Thymus (tissue), 11 donors: ENCODE measurements at regions not wholly inside any gene's neighbourhood (a gene's known extent, or its start where the extent isn't known, plus 50 kb on each side); places are given as distances from the start of the nearest gene placed in this dataset.
"Not testable (repeated sequence)": the region's sequence is repeated elsewhere in the genome, so short reads cannot be mapped to it uniquely, and the experiment has no call there.

Experiments used
- DNase-seq, 9 donors: peaks; one replicate each; pipeline ENCODE4 v3.0.0-alpha.2; 2013; ENCODE audit warnings: low spot score in 9 of 9, low read depth in 6 of 9, missing footprints in 1 of 9
- H3K27ac ChIP-seq, 2 donors: one replicate each; pipeline ENCODE4 v1.5.1; 2013; ENCODE audit warnings: control low read depth in 1 of 2, low read depth in 1 of 2, low read length in 1 of 2, mild to moderate bottlenecking in 1 of 2, moderate library complexity in 1 of 2
- H3K27me3 ChIP-seq, 2 donors: one replicate each; pipeline ENCODE4 v1.5.1; 2013; ENCODE audit warnings: low read length in 1 of 2; ENCODE audit not compliant: control insufficient read depth in 2 of 2, insufficient read depth in 1 of 2
- H3K36me3 ChIP-seq, 2 donors: one replicate each; pipeline ENCODE4 v1.5.1; 2013; ENCODE audit warnings: low read length in 1 of 2, mild to moderate bottlenecking in 1 of 2, moderate library complexity in 1 of 2; ENCODE audit not compliant: control insufficient read depth in 2 of 2, insufficient read depth in 2 of 2
- H3K4me1 ChIP-seq, 2 donors: one replicate each; pipeline ENCODE4 v1.5.1; 2013; ENCODE audit warnings: low read length in 2 of 2; ENCODE audit not compliant: control insufficient read depth in 2 of 2, insufficient read depth in 2 of 2
- H3K4me3 ChIP-seq, 2 donors: one replicate each; pipeline ENCODE4 v1.5.1; 2013; ENCODE audit warnings: low read length in 2 of 2, control low read depth in 1 of 2, mild to moderate bottlenecking in 1 of 2
- H3K9me3 ChIP-seq, 2 donors: one replicate each; pipeline ENCODE4 v1.5.1; 2013; ENCODE audit warnings: low read length in 1 of 2, mild to moderate bottlenecking in 1 of 2; ENCODE audit not compliant: control insufficient read depth in 2 of 2, insufficient read depth in 1 of 2
- WGBS: extraction: QIAGEN DNeasy Blood & Tissue Kit; methylation state at CpG from one replicate; pipeline ENCODE4 v1.1.7; 2013; 5-methylcytosine and 5-hydroxymethylcytosine counted together
- donor health status: healthy.

GRCh38 chr4:128682942-128683666 is 126.4 kb upstream of the JADE1 start:
- DNase-seq, result no peak
- Histone ChIP-seq H3K27me3 (no peaks in the 10 kb centered on the region), H3K36me3 (no peaks in the 10 kb centered on the region), H3K27ac (no peak overlapping the region), H3K4me1 (no peaks in the 10 kb centered on the region), H3K9me3 (no peaks in the 10 kb centered on the region), H3K4me3 (no peak overlapping the region)
- WGBS, result 61% methylated on average over 9 of the region's 9 CpGs

GRCh38 chr4:128676095-128676494 is 133.4 kb upstream of the JADE1 start:
- no peak for DNase-seq
- peaks cover 0 to 2% of the 10 kb centered on the region in 2 donors for H3K4me1 ChIP-seq
- no peaks in the 10 kb centered on the region for H3K27me3 ChIP-seq
- H3K27ac ChIP-seq, result no peak overlapping the region
- H3K36me3 ChIP-seq, result no peaks in the 10 kb centered on the region
- H3K9me3 ChIP-seq, result no peaks in the 10 kb centered on the region
- H3K4me3 ChIP-seq, result no peak overlapping the region
- WGBS, result 32% methylated on average over 1 of the region's 1 CpG

- WGBS, result 90% methylated on average over 1 of the region's 1 CpG
- no peak overlapping the region for H3K27ac ChIP-seq
These were observed 134.4 kb upstream of the JADE1 start for GRCh38 chr4:128675083-128675482.

GRCh38 chr4:128673159-128673558 is 136.3 kb upstream of the JADE1 start:
- not testable (repeated sequence) for DNase-seq, H3K9me3 ChIP-seq, H3K36me3 ChIP-seq, H3K4me1 ChIP-seq, H3K27ac ChIP-seq, H3K27me3 ChIP-seq, H3K4me3 ChIP-seq
- 80% methylated on average over 7 of the region's 7 CpGs for WGBS

More at GRCh38 chr4:128675083-128675482, 134.4 kb upstream of the JADE1 start:
- H3K4me3 ChIP-seq, result no peak overlapping the region
- no peaks in the 10 kb centered on the region for H3K9me3 ChIP-seq
- peaks cover 0 to 2% of the 10 kb centered on the region in 2 donors for H3K4me1 ChIP-seq
- peak in 5 of 9 donors; percentile 5 to 53 (median 16) for DNase-seq
- no peaks in the 10 kb centered on the region for H3K27me3 ChIP-seq
- no peaks in the 10 kb centered on the region for H3K36me3 ChIP-seq

GRCh38 chr4:128672596-128672995 is 136.9 kb upstream of the JADE1 start:
- not testable (repeated sequence) for DNase-seq, H3K36me3 ChIP-seq, H3K27ac ChIP-seq, H3K4me1 ChIP-seq, H3K4me3 ChIP-seq, H3K27me3 ChIP-seq, H3K9me3 ChIP-seq
- 94% methylated on average over 22 of the region's 22 CpGs for WGBS

- H3K27me3 ChIP-seq, result no peaks in the 10 kb centered on the region
- WGBS, result 92% methylated on average over 4 of the region's 4 CpGs
- no peaks in the 10 kb centered on the region for H3K36me3 ChIP-seq
- no peaks in the 10 kb centered on the region for H3K9me3 ChIP-seq
- H3K4me1 ChIP-seq, result peaks cover 0 to under 1% of the 10 kb centered on the region in 2 donors
- DNase-seq, result no peak
- no peak overlapping the region for H3K27ac ChIP-seq
- no peak overlapping the region for H3K4me3 ChIP-seq
These were observed 139.0 kb upstream of the JADE1 start for GRCh38 chr4:128670513-128670912.

- no peaks in the 10 kb centered on the region for H3K36me3 ChIP-seq
- H3K9me3 ChIP-seq, result no peaks in the 10 kb centered on the region
- H3K4me1 ChIP-seq, result peaks cover 0 to 8% of the 10 kb centered on the region in 2 donors
- H3K27ac ChIP-seq, result no peak overlapping the region
- H3K27me3 ChIP-seq, result no peaks in the 10 kb centered on the region
- no peak overlapping the region for H3K4me3 ChIP-seq
- WGBS, result 95% methylated on average over 5 of the region's 5 CpGs
- DNase-seq, result no peak
These were observed 140.9 kb upstream of the JADE1 start for GRCh38 chr4:128668566-128668965.

- 72% methylated on average over 2 of the region's 2 CpGs for WGBS
- H3K27ac ChIP-seq, result no peak overlapping the region
- no peak for DNase-seq
- H3K36me3 ChIP-seq, result no peaks in the 10 kb centered on the region
- H3K4me3 ChIP-seq, result no peak overlapping the region
- no peaks in the 10 kb centered on the region for H3K9me3 ChIP-seq
- peaks cover 0 to 23% of the 10 kb centered on the region in 2 donors for H3K4me1 ChIP-seq
- no peaks in the 10 kb centered on the region for H3K27me3 ChIP-seq
These were observed 144.0 kb upstream of the JADE1 start for GRCh38 chr4:128665514-128665913.

- Histone ChIP-seq H3K27me3 (no peaks in the 10 kb centered on the region), H3K9me3 (no peaks in the 10 kb centered on the region), H3K27ac (peak overlapping the region in 1 of 2 donors; percentile 43), H3K4me1 (peaks cover 0 to 27% of the 10 kb centered on the region in 2 donors), H3K36me3 (no peaks in the 10 kb centered on the region), H3K4me3 (no peak overlapping the region)
- 52% methylated on average over 3 of the region's 3 CpGs for WGBS
- DNase-seq, result peak; percentile 28 to 80 (median 47)
These were observed 146.2 kb upstream of the JADE1 start for GRCh38 chr4:128663325-128663724.
